ENCODE measurements at regions not wholly inside any gene's neighbourhood (a gene's known extent, or its start where the extent isn't known, plus 50 kb on each side); places are given as distances from the start of the nearest gene placed in this dataset.

DNA sequence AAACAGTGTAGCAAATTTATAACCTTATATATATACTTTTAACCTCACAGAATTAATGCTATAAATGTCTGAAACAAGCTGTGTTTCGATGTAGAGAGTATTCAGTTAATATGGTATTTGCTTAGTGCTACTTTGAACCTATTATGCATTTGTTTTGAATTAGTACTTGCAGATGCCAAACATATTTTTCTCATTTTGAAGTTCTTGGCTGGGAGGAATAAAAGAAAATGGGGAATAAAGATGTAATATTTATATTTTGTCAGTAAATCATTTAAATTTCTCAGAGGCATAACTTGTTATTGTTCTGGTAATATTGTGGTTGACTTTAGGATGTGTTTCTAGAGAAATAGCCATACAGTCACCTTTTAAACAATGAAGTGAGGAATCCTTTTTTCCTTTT, 175.9 kb upstream of the IZUMO3 start:
- TF ChIP-seq, protein P1, sequence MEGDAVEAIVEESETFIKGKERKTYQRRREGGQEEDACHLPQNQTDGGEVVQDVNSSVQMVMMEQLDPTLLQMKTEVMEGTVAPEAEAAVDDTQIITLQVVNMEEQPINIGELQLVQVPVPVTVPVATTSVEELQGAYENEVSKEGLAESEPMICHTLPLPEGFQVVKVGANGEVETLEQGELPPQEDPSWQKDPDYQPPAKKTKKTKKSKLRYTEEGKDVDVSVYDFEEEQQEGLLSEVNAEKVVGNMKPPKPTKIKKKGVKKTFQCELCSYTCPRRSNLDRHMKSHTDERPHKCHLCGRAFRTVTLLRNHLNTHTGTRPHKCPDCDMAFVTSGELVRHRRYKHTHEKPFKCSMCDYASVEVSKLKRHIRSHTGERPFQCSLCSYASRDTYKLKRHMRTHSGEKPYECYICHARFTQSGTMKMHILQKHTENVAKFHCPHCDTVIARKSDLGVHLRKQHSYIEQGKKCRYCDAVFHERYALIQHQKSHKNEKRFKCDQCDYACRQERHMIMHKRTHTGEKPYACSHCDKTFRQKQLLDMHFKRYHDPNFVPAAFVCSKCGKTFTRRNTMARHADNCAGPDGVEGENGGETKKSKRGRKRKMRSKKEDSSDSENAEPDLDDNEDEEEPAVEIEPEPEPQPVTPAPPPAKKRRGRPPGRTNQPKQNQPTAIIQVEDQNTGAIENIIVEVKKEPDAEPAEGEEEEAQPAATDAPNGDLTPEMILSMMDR (IDR thresholded peaks at IDR 0.05): no peak
- no peak for TF ChIP-seq POLR2AphosphoS5 (IDR thresholded peaks at IDR 0.05; ENCODE audit: low read depth, low read length)
- TF ChIP-seq TCF7L2 (IDR thresholded peaks at IDR 0.05; ENCODE audit: low read depth, low read length): no peak
- TF ChIP-seq, protein P2, sequence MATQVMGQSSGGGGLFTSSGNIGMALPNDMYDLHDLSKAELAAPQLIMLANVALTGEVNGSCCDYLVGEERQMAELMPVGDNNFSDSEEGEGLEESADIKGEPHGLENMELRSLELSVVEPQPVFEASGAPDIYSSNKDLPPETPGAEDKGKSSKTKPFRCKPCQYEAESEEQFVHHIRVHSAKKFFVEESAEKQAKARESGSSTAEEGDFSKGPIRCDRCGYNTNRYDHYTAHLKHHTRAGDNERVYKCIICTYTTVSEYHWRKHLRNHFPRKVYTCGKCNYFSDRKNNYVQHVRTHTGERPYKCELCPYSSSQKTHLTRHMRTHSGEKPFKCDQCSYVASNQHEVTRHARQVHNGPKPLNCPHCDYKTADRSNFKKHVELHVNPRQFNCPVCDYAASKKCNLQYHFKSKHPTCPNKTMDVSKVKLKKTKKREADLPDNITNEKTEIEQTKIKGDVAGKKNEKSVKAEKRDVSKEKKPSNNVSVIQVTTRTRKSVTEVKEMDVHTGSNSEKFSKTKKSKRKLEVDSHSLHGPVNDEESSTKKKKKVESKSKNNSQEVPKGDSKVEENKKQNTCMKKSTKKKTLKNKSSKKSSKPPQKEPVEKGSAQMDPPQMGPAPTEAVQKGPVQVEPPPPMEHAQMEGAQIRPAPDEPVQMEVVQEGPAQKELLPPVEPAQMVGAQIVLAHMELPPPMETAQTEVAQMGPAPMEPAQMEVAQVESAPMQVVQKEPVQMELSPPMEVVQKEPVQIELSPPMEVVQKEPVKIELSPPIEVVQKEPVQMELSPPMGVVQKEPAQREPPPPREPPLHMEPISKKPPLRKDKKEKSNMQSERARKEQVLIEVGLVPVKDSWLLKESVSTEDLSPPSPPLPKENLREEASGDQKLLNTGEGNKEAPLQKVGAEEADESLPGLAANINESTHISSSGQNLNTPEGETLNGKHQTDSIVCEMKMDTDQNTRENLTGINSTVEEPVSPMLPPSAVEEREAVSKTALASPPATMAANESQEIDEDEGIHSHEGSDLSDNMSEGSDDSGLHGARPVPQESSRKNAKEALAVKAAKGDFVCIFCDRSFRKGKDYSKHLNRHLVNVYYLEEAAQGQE (IDR thresholded peaks at IDR 0.05; ENCODE audit: insufficient read depth in 1 of 2, low read depth in 2 of 2, low read length in 1 of 2): no peak
- no peak for TF ChIP-seq SIN3A (IDR thresholded peaks at IDR 0.05; ENCODE audit: borderline replicate concordance, insufficient read depth, low read depth, low read length)
